ENCODE measurements at regions not wholly inside any gene's neighbourhood (a gene's known extent, or its start where the extent isn't known, plus 50 kb on each side); places are given as distances from the start of the nearest gene placed in this dataset.

DNA sequence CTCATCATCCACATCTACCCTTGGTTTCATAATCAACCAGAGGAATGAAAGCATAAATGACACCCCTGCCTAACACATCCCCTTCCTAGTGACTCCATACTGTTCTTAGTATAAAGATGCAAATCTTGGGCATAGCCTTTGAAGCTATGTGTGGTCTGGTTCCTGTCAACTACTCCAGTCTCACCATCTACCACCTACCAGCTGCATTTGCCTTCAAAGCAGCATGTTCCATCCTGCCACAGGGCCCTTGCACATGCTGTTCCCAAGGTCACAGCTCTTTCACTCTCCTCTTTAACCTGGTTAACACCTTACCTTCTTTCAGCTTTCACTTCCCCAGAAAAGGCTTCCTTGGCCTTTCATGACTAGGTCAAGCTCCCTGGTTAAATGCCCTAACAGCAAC, 62.3 kb upstream of the ARHGEF3 start:
- peaks cover 3% of the 10 kb centered on the region for H3K4me1 ChIP-seq
- TF ChIP-seq, protein P1, sequence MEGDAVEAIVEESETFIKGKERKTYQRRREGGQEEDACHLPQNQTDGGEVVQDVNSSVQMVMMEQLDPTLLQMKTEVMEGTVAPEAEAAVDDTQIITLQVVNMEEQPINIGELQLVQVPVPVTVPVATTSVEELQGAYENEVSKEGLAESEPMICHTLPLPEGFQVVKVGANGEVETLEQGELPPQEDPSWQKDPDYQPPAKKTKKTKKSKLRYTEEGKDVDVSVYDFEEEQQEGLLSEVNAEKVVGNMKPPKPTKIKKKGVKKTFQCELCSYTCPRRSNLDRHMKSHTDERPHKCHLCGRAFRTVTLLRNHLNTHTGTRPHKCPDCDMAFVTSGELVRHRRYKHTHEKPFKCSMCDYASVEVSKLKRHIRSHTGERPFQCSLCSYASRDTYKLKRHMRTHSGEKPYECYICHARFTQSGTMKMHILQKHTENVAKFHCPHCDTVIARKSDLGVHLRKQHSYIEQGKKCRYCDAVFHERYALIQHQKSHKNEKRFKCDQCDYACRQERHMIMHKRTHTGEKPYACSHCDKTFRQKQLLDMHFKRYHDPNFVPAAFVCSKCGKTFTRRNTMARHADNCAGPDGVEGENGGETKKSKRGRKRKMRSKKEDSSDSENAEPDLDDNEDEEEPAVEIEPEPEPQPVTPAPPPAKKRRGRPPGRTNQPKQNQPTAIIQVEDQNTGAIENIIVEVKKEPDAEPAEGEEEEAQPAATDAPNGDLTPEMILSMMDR (IDR thresholded peaks at IDR 0.05): no peak
- H3K4me3 ChIP-seq: no peak overlapping the region
- no peaks in the 10 kb centered on the region for H3K36me3 ChIP-seq
- H3K27ac ChIP-seq: no peak overlapping the region
- no peaks in the 10 kb centered on the region for H3K9me3 ChIP-seq
- DNase-seq (ENCODE audit: low spot score in 2 of 2): no peak
- H3K27me3 ChIP-seq: no peaks in the 10 kb centered on the region

GRCh38 chr3:56862352-56863062, 60.8 kb upstream of the ARHGEF3 start:
- Histone ChIP-seq H3K9me3 (no peaks in the 10 kb centered on the region), H3K27me3 (no peaks in the 10 kb centered on the region), H3K36me3 (no peaks in the 10 kb centered on the region), H3K4me3 (no peak overlapping the region), H3K4me1 (peaks cover 6% of the 10 kb centered on the region), H3K27ac (no peak overlapping the region)
- TF ChIP-seq, protein P1 (IDR thresholded peaks at IDR 0.05): no peak
- TF ChIP-seq EP300 (IDR thresholded peaks at IDR 0.05) (no peak), POLR2AphosphoS5 (IDR thresholded peaks at IDR 0.05) (no peak)
- no peak for DNase-seq (ENCODE audit: low spot score in 2 of 2)
- WGBS: 76% methylated on average over 6 of the region's 6 CpGs

DNA sequence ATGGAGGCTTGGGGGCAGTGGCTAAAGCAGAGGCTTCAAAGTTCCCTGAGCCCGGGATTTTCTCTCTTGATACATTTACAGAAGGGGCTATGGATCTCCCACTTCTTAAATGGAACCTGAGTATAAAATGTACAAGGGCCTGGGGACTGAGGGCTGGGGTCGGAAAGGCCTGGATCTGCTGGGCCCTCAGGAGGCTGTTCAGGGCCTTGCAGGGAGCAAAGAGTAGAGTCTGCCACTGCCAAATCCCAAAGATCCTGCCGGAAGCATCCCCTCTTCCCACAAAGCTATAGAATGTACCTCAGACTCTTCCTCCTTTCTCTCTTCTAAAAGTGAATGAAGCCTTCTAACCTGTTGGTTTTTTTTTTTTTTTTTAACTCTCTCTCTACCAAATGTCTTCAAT, 59.8 kb upstream of the ARHGEF3 start:
- no peaks in the 10 kb centered on the region for H3K36me3 ChIP-seq
- 91% methylated on average over 3 of the region's 3 CpGs for WGBS
- no peak for TF ChIP-seq EP300 (IDR thresholded peaks at IDR 0.05)
- no peak for TF ChIP-seq POLR2A (IDR thresholded peaks at IDR 0.05)
- TF ChIP-seq POLR2AphosphoS5 (IDR thresholded peaks at IDR 0.05): no peak
- TF ChIP-seq, protein P1 (IDR thresholded peaks at IDR 0.05): no peak
- no peak overlapping the region for H3K27ac ChIP-seq
- H3K9me3 ChIP-seq: no peaks in the 10 kb centered on the region
- no peaks in the 10 kb centered on the region for H3K27me3 ChIP-seq
- H3K4me1 ChIP-seq: peaks cover 6% of the 10 kb centered on the region
- no peak overlapping the region for H3K4me3 ChIP-seq
- no peak for DNase-seq (ENCODE audit: low spot score in 2 of 2)

- Histone ChIP-seq H3K27me3 (no peaks in the 10 kb centered on the region), H3K9me3 (no peaks in the 10 kb centered on the region), H3K36me3 (no peaks in the 10 kb centered on the region), H3K4me1 (peaks cover 6% of the 10 kb centered on the region), H3K4me3 (no peak overlapping the region), H3K27ac (no peak overlapping the region)
- DNase-seq (ENCODE audit: low spot score in 2 of 2): no peak
- TF ChIP-seq EP300 (IDR thresholded peaks at IDR 0.05) (no peak), POLR2AphosphoS5 (IDR thresholded peaks at IDR 0.05) (no peak)
- 94% methylated on average over 3 of the region's 3 CpGs for WGBS
Measured at GRCh38 chr3:56860939-56861338, 59.2 kb upstream of the ARHGEF3 start.

GRCh38 chr3:56860351-56860750, 58.6 kb upstream of the ARHGEF3 start:
- Histone ChIP-seq H3K36me3 (no peaks in the 10 kb centered on the region), H3K27me3 (no peaks in the 10 kb centered on the region), H3K27ac (no peak overlapping the region), H3K4me3 (no peak overlapping the region), H3K9me3 (no peaks in the 10 kb centered on the region), H3K4me1 (peaks cover 6% of the 10 kb centered on the region)
- TF ChIP-seq POLR2A (IDR thresholded peaks at IDR 0.05) (no peak), POLR2AphosphoS5 (IDR thresholded peaks at IDR 0.05) (no peak), EP300 (IDR thresholded peaks at IDR 0.05) (no peak)
- TF ChIP-seq, protein P1 (IDR thresholded peaks at IDR 0.05): no peak
- no peak for DNase-seq (ENCODE audit: low spot score in 2 of 2)

GRCh38 chr3:56858331-56858730, 56.6 kb upstream of the ARHGEF3 start:
- H3K4me3 ChIP-seq: no peak overlapping the region
- no peaks in the 10 kb centered on the region for H3K9me3 ChIP-seq
- TF ChIP-seq, protein P1 (IDR thresholded peaks at IDR 0.05): no peak
- TF ChIP-seq EP300 (IDR thresholded peaks at IDR 0.05) (no peak), POLR2A (IDR thresholded peaks at IDR 0.05) (no peak), POLR2AphosphoS5 (IDR thresholded peaks at IDR 0.05) (no peak)
- no peak for DNase-seq (ENCODE audit: low spot score in 2 of 2)
- no peaks in the 10 kb centered on the region for H3K36me3 ChIP-seq
- H3K4me1 ChIP-seq: peaks cover 6% of the 10 kb centered on the region
- no peak overlapping the region for H3K27ac ChIP-seq
- WGBS: 63% methylated on average over 1 of the region's 1 CpG
- H3K27me3 ChIP-seq: no peaks in the 10 kb centered on the region

All from suprapubic skin (tissue), 4 donors.